Erythroblast (primary cell): ENCODE measurements at regions not wholly inside any gene's neighbourhood (a gene's known extent, or its start where the extent isn't known, plus 50 kb on each side); places are given as distances from the start of the nearest gene placed in this dataset.

Experiments used
- GATA1 ChIP-seq: IDR thresholded peaks from 2 replicates; pipeline ENCODE4 v1.6.1; 2011; ENCODE audit warnings: low read depth, mild to moderate bottlenecking, control low read depth, low read length, moderate library complexity
- POLR2A ChIP-seq: IDR thresholded peaks from 2 replicates; pipeline ENCODE4 v1.6.1; 2011; ENCODE audit warnings: mild to moderate bottlenecking, low read length

DNA sequence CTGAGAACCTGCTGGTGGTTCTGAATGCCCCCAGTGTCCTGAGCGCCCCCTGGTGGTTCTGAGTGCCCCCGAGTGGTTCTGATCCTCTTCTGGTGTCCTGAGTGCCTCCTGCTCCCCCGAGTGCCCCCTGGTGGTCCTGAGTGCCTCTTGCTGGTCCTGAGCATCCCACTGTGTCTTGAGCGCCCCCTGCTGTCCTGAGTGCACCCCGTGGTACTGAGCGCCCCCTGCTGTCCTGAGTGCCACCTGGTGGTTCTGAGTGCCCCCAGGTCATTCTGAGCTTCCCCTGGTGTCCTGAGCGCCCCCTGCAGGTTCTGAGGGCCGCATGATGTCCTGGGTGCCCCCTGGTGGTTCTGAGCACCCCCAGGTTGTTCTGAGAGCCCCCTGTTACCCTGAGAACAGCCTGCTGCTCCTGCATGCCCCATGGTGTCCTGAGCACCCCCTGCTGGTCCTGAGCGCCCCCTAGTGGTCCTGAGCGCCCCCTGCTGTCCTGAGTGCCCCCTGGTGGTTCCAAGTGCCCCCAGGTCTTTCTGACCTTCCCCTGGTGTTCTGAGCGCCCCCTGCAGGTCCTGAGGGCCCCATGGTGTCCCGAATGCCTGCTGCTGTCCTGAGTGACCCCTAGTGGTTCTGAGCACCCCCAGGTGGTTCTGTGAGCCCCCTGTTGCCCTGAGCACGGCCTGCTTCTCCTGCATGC, 1165.4 kb downstream of the TMEM121 start:
- TF ChIP-seq POLR2A: no peak
- no peak for TF ChIP-seq GATA1
